ENCODE measurements at regions not wholly inside any gene's neighbourhood (a gene's known extent, or its start where the extent isn't known, plus 50 kb on each side); places are given as distances from the start of the nearest gene placed in this dataset.

DNA sequence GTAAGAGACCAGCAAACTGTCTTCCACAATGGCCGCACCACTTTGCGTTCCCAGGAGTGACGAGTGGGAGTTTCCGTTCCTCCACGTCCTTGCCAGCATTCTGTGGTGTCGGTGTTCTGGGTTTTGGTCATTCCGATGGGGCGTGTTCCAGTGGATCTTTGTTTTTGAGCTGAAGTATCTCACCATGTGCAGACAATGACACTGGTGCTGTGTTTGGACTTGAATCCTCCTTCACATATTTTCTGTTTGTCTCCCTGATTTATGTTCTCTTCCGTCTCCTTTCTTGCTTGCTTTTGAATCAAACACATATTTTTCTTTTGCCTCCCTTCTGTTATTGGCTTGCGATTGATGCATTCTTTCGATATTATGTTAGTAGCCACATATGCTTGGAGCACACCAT lies 60.8 kb upstream of the IRX4 start:
- no peak for DNase-seq (ENCODE audit: low read depth)
- ChIA-PET POLR2A (no interaction called here), CTCF (no interaction called here)
- no peaks in the 10 kb centered on the region for H3K36me3 ChIP-seq (ENCODE audit: control insufficient read depth, insufficient read depth, low read length)
- TF ChIP-seq, protein P1, sequence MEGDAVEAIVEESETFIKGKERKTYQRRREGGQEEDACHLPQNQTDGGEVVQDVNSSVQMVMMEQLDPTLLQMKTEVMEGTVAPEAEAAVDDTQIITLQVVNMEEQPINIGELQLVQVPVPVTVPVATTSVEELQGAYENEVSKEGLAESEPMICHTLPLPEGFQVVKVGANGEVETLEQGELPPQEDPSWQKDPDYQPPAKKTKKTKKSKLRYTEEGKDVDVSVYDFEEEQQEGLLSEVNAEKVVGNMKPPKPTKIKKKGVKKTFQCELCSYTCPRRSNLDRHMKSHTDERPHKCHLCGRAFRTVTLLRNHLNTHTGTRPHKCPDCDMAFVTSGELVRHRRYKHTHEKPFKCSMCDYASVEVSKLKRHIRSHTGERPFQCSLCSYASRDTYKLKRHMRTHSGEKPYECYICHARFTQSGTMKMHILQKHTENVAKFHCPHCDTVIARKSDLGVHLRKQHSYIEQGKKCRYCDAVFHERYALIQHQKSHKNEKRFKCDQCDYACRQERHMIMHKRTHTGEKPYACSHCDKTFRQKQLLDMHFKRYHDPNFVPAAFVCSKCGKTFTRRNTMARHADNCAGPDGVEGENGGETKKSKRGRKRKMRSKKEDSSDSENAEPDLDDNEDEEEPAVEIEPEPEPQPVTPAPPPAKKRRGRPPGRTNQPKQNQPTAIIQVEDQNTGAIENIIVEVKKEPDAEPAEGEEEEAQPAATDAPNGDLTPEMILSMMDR (IDR thresholded peaks at IDR 0.05; ENCODE audit: insufficient read depth, low read depth, low read length): no peak
- H3K27me3 ChIP-seq (ENCODE audit: control insufficient read depth, insufficient read depth, low read length): no peaks in the 10 kb centered on the region
- no peak overlapping the region for H3K4me3 ChIP-seq (ENCODE audit: low read depth, low read length)

DNA sequence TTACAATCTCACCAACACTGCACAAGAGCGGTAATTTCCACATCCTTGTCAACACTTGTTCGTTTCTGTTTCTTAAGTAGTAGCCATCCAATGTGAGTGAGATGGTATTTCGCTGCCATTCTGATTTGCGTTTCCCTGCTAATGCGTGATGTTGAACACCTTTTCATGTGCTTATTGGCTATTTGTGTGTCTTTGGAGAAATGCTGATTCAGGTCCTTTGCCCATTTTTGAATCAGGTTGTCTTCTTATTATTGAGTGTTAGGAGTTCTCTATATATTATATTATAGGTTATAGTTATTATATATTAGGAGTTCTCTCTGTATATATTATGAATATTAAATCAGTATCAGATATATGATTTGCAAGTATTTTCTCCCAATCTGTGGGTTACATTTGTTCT lies 59.9 kb upstream of the IRX4 start:
- Histone ChIP-seq H3K27me3 (ENCODE audit: control insufficient read depth, insufficient read depth, low read length) (no peaks in the 10 kb centered on the region), H3K4me3 (ENCODE audit: low read depth, low read length) (no peak overlapping the region), H3K36me3 (ENCODE audit: control insufficient read depth, insufficient read depth, low read length) (no peaks in the 10 kb centered on the region)
- TF ChIP-seq, protein P1 (IDR thresholded peaks at IDR 0.05; ENCODE audit: insufficient read depth, low read depth, low read length): no peak
- ChIA-PET CTCF (no interaction called here), POLR2A (no interaction called here)
- DNase-seq (ENCODE audit: low read depth): no peak

DNA sequence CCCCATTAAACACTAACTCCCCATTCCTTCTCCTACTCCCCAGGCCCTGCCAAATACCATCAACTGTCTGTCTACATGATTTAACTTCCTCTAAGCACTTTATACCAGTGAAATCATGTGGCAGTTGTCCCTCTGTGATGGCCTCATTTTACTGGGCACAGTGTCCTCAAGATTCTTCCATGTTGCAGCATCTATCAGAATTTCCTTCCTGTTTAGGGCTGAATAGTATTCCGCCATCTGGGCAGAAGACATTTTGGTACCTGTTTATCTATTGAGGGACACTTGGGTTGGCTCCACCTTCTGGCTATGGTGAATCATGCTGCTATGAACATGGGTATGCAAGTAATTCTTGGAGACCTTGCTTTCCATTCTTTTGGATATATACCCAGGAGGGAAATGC lies 59.4 kb upstream of the IRX4 start:
- POLR2A ChIA-PET: no interaction called here
- H3K36me3 ChIP-seq (ENCODE audit: control insufficient read depth, insufficient read depth, low read length): no peaks in the 10 kb centered on the region
- CTCF ChIA-PET: no interaction called here
- no peak for DNase-seq (ENCODE audit: low read depth)
- no peaks in the 10 kb centered on the region for H3K27me3 ChIP-seq (ENCODE audit: control insufficient read depth, insufficient read depth, low read length)
- H3K4me3 ChIP-seq (ENCODE audit: low read depth, low read length): no peak overlapping the region
- TF ChIP-seq, protein P1 (IDR thresholded peaks at IDR 0.05; ENCODE audit: insufficient read depth, low read depth, low read length): no peak

DNA sequence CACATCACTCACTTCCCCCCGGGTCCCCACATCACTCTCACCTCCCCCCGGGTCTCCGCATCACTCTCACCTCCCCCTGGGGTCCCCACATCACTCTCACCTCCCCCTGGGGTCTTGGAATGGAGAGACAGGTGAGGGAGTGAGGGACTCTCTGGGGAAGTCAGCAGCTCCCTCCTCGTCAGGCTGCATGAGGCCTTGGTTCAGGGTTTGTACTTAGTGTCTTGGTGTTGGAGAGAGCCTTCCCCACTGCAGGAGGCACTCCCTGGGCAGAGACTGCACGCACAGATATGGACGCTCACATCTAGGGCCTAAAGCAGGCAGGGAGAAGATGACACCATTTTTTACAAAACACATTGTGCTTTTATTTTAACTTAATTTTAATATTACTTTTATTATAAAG lies 56.5 kb upstream of the IRX4 start:
- Histone ChIP-seq H3K4me3 (ENCODE audit: low read depth, low read length) (no peak overlapping the region), H3K36me3 (ENCODE audit: control insufficient read depth, insufficient read depth, low read length) (no peaks in the 10 kb centered on the region), H3K27me3 (ENCODE audit: control insufficient read depth, insufficient read depth, low read length) (no peaks in the 10 kb centered on the region)
- CTCF ChIA-PET: no interaction called here
- TF ChIP-seq, protein P1 (IDR thresholded peaks at IDR 0.05; ENCODE audit: insufficient read depth, low read depth, low read length): no peak
- DNase-seq (ENCODE audit: low read depth): no peak
- POLR2A ChIA-PET: no interaction called here

DNA sequence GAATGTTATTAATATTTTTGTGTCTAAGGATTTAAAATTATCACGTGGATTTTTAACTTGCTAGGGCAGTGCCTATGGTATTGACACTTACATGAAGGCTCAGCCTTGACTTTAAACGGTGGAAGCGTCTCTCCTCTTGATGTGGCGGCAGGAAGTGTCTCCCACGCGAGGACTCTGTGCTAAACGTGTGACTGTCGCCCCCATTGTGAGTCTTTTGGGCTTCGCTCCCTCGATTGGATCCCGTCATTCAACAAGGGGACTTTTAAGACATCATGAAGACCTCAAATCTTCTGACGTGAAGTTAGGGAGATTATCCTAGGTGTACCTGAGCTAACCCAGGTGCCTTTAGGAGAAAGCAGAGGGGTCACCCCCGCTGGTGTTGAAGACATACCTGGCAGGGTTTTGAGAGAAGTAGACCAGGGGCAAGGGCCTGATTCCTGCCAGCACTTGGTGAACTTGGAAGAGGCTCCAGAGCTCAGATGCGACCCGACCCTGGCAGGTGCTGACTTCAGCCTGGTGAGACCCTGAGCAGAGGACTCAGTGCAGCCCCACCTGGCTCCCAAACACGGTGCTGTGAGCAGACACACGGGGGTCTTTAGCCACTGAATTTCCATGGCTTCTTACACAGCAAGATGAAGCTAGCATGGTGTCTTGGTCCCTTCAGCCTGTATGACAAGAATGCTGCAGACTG lies 55.7 kb upstream of the IRX4 start:
- CTCF ChIA-PET: no interaction called here
- DNase-seq (ENCODE audit: low read depth): no peak
- POLR2A ChIA-PET: no interaction called here
- TF ChIP-seq, protein P1 (IDR thresholded peaks at IDR 0.05; ENCODE audit: insufficient read depth, low read depth, low read length): no peak
- H3K27me3 ChIP-seq (ENCODE audit: control insufficient read depth, insufficient read depth, low read length): no peaks in the 10 kb centered on the region
- no peaks in the 10 kb centered on the region for H3K36me3 ChIP-seq (ENCODE audit: control insufficient read depth, insufficient read depth, low read length)
- H3K4me3 ChIP-seq (ENCODE audit: low read depth, low read length): no peak overlapping the region

All from BJ (cell line).